GM10266 (cell line): ENCODE measurements at regions not wholly inside any gene's neighbourhood (a gene's known extent, or its start where the extent isn't known, plus 50 kb on each side); places are given as distances from the start of the nearest gene placed in this dataset.

ENCODE experiments used
- DNase-seq: peaks from one replicate; pipeline ENCODE4 v3.0.0; 2012; ENCODE audit errors: extremely low spot score
- CTCF ChIP-seq: IDR thresholded peaks from 2 replicates; pipeline ENCODE4 v1.5.1; 2012; ENCODE audit warnings: mild to moderate bottlenecking, low read depth; ENCODE audit not compliant: control insufficient read depth, insufficient read depth; ENCODE audit errors: missing control alignments

- DNase-seq: no peak
- TF ChIP-seq CTCF: no peak
Observed at GRCh38 chrX:36575670-36576069, 432.5 kb upstream of the FAM47C start.

DNA sequence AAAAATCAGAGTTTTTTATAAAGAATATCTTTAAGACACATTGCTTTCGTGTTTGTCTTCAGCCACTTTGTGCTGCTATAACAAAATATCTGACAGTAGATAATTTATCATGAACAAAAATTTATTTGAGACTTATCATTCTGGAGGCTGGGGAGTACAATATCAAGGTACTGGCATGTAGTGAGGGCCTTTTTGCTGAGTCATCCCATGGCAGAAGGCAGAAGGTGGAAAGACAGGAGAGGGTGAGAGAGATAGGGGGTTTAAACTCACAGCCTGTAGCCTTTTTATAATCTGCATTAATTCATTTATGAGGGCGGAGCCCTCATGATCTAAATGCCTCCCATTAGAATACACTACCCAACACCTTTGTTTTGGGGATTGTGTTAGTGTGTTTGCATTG lies 431.2 kb upstream of the FAM47C start:
- TF ChIP-seq CTCF: no peak
- DNase-seq: no peak

DNA sequence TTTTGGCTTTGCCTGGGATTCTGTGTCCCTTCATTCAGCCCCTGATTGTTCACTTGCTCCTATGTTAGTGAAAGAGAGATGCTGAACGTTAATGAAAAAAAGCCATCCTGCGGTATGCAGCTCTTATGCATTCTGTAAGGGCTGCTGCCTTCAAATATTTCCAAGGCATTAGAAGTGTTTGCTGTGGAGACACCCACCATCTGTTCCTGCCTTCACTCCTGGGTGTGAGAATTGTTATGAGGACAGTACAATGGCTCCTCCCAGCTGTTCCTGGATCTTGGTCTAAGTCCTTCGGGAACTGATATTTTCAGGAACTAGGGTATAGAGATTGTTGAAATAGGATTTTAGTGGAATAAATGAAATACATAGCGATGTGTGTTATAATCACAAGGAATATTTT lies 427.1 kb upstream of the FAM47C start:
- DNase-seq: no peak
- no peak for TF ChIP-seq CTCF

DNA sequence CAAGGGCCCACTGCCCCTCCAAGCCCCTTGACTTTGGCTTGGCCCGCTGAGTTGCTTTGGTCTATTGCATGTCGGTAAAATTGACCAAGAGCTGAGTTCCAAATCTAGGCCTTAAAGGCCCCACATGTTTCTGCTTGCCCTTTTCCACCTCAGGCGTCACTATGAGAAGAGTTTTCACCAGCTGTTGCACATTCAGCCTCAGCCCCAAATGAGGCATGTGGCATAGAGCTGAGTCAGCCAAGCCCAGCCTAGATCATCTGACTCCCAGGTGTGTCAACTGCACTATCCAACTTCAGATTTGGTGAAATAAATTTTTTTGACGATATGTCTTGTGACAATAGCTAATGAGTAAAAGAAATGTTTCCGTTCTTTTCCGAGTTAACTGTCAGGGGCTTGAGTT lies 424.5 kb upstream of the FAM47C start:
- no peak for TF ChIP-seq CTCF
- DNase-seq: no peak

DNA sequence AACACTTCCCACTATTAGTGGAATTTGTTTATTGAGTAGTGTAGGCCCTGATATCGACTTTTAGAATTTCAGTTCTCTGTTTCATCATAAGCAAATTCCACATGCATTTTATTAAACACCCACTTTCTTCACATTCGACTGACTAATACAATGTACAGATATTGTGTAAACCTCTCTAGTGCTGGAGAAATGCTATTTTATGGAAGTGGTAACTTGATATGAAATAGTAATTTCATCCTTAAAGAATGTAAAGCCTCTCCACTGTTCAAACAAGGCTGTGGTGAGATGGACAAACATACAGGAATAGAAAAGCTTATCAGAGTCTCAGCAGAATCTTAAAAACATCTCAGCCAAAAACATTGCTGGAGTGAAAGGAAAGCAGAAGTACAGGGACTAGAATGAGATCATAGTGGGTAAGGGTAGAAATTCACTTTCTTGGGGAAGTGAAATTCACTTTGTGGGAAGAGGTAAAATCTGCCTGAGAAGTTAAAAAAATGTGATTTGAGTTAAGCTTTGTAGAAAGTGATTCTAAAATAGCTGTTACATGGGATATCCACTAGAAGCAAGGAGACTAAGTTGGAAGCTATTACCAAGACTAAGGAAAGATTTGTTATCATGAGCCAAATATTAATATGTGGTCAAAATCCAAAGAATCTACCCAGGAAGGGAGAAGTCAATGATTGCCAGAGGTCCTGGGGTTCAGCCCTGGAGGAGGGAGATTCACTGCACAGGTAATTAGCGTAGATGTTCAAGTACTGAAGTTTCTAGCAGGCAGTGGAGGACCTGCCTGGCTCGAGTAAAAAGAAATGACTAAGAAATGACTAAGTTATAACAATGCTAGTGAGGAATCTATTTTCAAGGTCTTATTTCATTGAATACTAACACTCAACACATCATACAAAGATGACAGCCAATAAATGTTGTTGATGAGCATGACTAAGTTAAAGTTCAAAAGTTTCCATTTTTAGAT lies 398.3 kb upstream of the FAM47C start:
- no peak for DNase-seq
- TF ChIP-seq CTCF: no peak

DNA sequence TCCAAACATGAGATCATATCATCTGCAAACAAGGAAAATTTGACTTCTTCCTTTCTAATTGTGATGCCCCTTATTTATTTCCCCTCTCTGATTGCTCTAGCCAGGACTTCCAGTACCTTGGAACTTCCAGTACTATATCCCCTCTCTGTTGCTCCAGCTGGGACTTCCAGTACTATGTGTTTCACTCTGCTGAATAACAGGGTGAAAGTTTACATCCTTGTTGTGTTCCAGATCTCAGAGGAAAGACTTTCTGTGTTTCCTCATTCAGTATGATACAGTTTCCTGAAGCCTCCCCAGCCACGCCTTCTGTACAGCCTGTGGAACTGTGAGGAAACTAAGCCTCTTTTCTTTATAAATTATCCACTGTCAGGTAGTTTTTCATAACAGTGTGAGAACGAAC lies 381.3 kb upstream of the FAM47C start:
- TF ChIP-seq CTCF: no peak
- no peak for DNase-seq

- no peak for DNase-seq
- no peak for TF ChIP-seq CTCF
Observed at GRCh38 chrX:36640232-36640631, 367.9 kb upstream of the FAM47C start.
